ENCODE measurements at regions not wholly inside any gene's neighbourhood (a gene's known extent, or its start where the extent isn't known, plus 50 kb on each side); places are given as distances from the start of the nearest gene placed in this dataset.

GRCh38 chr5:126069329-126069728, 353.9 kb upstream of the GRAMD2B start:
- Mint-ChIP-seq H3K27ac (no peak overlapping the region), H3K4me1 (no peaks in the 10 kb centered on the region), H3K36me3 (no peaks in the 10 kb centered on the region), H3K4me3 (no peak overlapping the region), H3K27me3 (no peaks in the 10 kb centered on the region), H3K9me3 (peaks cover 12 to 24% (median 14%) of the 10 kb centered on the region in 3 donors)
- Histone ChIP-seq H3K4me1 (ENCODE audit: control insufficient read depth in 1 of 2, extremely low read depth in 1 of 2, insufficient read depth in 2 of 2, low read length in 2 of 2) (no peaks in the 10 kb centered on the region), H3K27me3 (replicated peaks in 1 of 2; ENCODE audit: control insufficient read depth in 2 of 2, extremely low read depth in 1 of 2, insufficient read depth in 2 of 2, low read length in 1 of 2) (no peaks in the 10 kb centered on the region), H3K9me3 (no peaks in the 10 kb centered on the region), H3K27ac (ENCODE audit: low read length) (no peak overlapping the region), H3K36me3 (ENCODE audit: control insufficient read depth in 2 of 2, extremely low read depth in 1 of 2, insufficient read depth in 1 of 2, low read length in 1 of 2) (no peaks in the 10 kb centered on the region), H3K4me3 (ENCODE audit: control insufficient read depth in 1 of 2, extremely low read depth in 1 of 2, low read length in 1 of 2) (no peak overlapping the region)
- no CpG with 5 or more reads among the region's 3 CpGs for WGBS (ENCODE audit: insufficient coverage)
- ATAC-seq (replicated peaks in 1 of 4): no peak
- CTCF ChIA-PET: no interaction called here
- DNase-seq: no peak
- POLR2A ChIA-PET: no interaction called here

- no peak overlapping the region for H3K27ac ChIP-seq (ENCODE audit: low read length)
- peaks cover 12 to 24% (median 14%) of the 10 kb centered on the region in 3 donors for H3K9me3 Mint-ChIP-seq
- DNase-seq: no peak
- H3K9me3 ChIP-seq: no peaks in the 10 kb centered on the region
- no peak overlapping the region for H3K27ac Mint-ChIP-seq
- H3K4me3 Mint-ChIP-seq: no peak overlapping the region
- H3K27me3 Mint-ChIP-seq: no peaks in the 10 kb centered on the region
- H3K4me3 ChIP-seq (ENCODE audit: control insufficient read depth in 1 of 2, extremely low read depth in 1 of 2, low read length in 1 of 2): no peak overlapping the region
- POLR2A ChIA-PET: interaction anchor here in 1 of 2 donors (0.7 kb wide), 2 partner anchors 996 to 1229 kb away, joined by 4 read pairs; no protein-coding TSS in a partner anchor
- H3K27me3 ChIP-seq (replicated peaks in 1 of 2; ENCODE audit: control insufficient read depth in 2 of 2, extremely low read depth in 1 of 2, insufficient read depth in 2 of 2, low read length in 1 of 2): no peaks in the 10 kb centered on the region
- H3K36me3 ChIP-seq (ENCODE audit: control insufficient read depth in 2 of 2, extremely low read depth in 1 of 2, insufficient read depth in 1 of 2, low read length in 1 of 2): no peaks in the 10 kb centered on the region
- H3K4me1 ChIP-seq (ENCODE audit: control insufficient read depth in 1 of 2, extremely low read depth in 1 of 2, insufficient read depth in 2 of 2, low read length in 2 of 2): no peaks in the 10 kb centered on the region
- no peaks in the 10 kb centered on the region for H3K4me1 Mint-ChIP-seq
- no peak for ATAC-seq (replicated peaks in 1 of 4)
- CTCF ChIA-PET: no interaction called here
- no peaks in the 10 kb centered on the region for H3K36me3 Mint-ChIP-seq
- WGBS (ENCODE audit: insufficient coverage): no CpG with 5 or more reads among the region's 2 CpGs
Measured at GRCh38 chr5:126070481-126070880, 352.7 kb upstream of the GRAMD2B start.

DNA sequence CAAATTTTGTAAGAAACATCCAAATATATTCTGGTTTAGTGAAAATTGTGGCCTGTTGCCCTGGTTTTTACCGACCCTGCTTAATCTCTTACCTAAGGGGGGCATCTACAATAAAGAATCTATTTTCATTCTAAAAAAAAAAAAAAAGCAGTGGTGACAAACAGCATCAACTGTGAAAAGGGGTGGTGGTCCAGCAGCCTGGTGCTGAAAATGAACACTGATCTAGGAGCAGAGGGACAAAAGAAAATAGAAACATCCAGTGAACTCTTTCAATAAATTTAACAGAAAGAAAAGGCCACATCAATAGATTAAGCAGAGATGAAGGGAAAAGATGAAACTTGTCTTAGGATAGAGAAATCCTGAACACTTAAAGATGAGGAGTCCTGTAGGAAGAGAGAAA, 348.7 kb upstream of the GRAMD2B start:
- H3K27ac Mint-ChIP-seq: no peak overlapping the region
- no peaks in the 10 kb centered on the region for H3K9me3 ChIP-seq
- no peaks in the 10 kb centered on the region for H3K27me3 ChIP-seq (replicated peaks in 1 of 2; ENCODE audit: control insufficient read depth in 2 of 2, extremely low read depth in 1 of 2, insufficient read depth in 2 of 2, low read length in 1 of 2)
- no peaks in the 10 kb centered on the region for H3K4me1 Mint-ChIP-seq
- H3K27ac ChIP-seq (ENCODE audit: low read length): no peak overlapping the region
- ChIA-PET CTCF (no interaction called here), POLR2A (no interaction called here)
- H3K9me3 Mint-ChIP-seq: peaks cover 6 to 28% (median 8%) of the 10 kb centered on the region in 3 donors
- H3K4me1 ChIP-seq (ENCODE audit: control insufficient read depth in 1 of 2, extremely low read depth in 1 of 2, insufficient read depth in 2 of 2, low read length in 2 of 2): no peaks in the 10 kb centered on the region
- ATAC-seq (replicated peaks in 1 of 4): no peak
- no peaks in the 10 kb centered on the region for H3K36me3 ChIP-seq (ENCODE audit: control insufficient read depth in 2 of 2, extremely low read depth in 1 of 2, insufficient read depth in 1 of 2, low read length in 1 of 2)
- H3K27me3 Mint-ChIP-seq: no peaks in the 10 kb centered on the region
- H3K4me3 ChIP-seq (ENCODE audit: control insufficient read depth in 1 of 2, extremely low read depth in 1 of 2, low read length in 1 of 2): no peak overlapping the region
- no CpG with 5 or more reads among the region's 1 CpG for WGBS (ENCODE audit: insufficient coverage)
- no peaks in the 10 kb centered on the region for H3K36me3 Mint-ChIP-seq
- no peak overlapping the region for H3K4me3 Mint-ChIP-seq
- DNase-seq: no peak

DNA sequence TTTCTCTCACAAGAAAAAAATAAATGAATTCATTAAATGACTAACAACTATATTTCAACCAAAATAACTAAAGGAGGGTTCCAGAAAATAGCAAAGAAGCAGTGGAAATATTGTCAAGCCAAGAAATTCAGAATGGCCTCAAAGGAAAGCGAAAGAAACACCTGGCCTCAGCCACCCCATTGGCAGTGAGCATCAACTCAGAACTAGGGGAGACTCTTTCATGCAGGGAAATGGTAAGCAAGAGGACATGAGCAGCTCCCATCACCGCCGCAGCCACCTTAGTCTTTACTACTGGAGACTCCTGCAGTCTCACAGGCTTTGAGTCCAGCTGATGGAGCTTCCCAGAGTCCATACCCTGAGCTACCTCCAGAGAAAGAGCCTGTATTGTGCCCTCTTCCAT, 343.9 kb upstream of the GRAMD2B start:
- Histone ChIP-seq H3K27me3 (replicated peaks in 1 of 2; ENCODE audit: control insufficient read depth in 2 of 2, extremely low read depth in 1 of 2, insufficient read depth in 2 of 2, low read length in 1 of 2) (no peaks in the 10 kb centered on the region), H3K27ac (ENCODE audit: low read length) (no peak overlapping the region), H3K36me3 (ENCODE audit: control insufficient read depth in 2 of 2, extremely low read depth in 1 of 2, insufficient read depth in 1 of 2, low read length in 1 of 2) (no peaks in the 10 kb centered on the region), H3K9me3 (no peaks in the 10 kb centered on the region), H3K4me3 (ENCODE audit: control insufficient read depth in 1 of 2, extremely low read depth in 1 of 2, low read length in 1 of 2) (no peak overlapping the region), H3K4me1 (ENCODE audit: control insufficient read depth in 1 of 2, extremely low read depth in 1 of 2, insufficient read depth in 2 of 2, low read length in 2 of 2) (no peaks in the 10 kb centered on the region)
- H3K4me1 Mint-ChIP-seq: no peaks in the 10 kb centered on the region
- ChIA-PET POLR2A (no interaction called here), CTCF (interaction anchor here in 1 of 2 donors (0.5 kb wide), 1 partner anchor 14 kb away, joined by 3 read pairs; no protein-coding TSS in a partner anchor)
- H3K36me3 Mint-ChIP-seq: no peaks in the 10 kb centered on the region
- DNase-seq (no peak), ATAC-seq (replicated peaks in 1 of 4) (no peak)
- no peaks in the 10 kb centered on the region for H3K27me3 Mint-ChIP-seq
- no peak overlapping the region for H3K27ac Mint-ChIP-seq
- WGBS (ENCODE audit: insufficient coverage): 20% methylated on average over 3 of the region's 3 CpGs
- peaks cover 6 to 33% (median 21%) of the 10 kb centered on the region in 3 donors for H3K9me3 Mint-ChIP-seq
- no peak overlapping the region for H3K4me3 Mint-ChIP-seq

DNA sequence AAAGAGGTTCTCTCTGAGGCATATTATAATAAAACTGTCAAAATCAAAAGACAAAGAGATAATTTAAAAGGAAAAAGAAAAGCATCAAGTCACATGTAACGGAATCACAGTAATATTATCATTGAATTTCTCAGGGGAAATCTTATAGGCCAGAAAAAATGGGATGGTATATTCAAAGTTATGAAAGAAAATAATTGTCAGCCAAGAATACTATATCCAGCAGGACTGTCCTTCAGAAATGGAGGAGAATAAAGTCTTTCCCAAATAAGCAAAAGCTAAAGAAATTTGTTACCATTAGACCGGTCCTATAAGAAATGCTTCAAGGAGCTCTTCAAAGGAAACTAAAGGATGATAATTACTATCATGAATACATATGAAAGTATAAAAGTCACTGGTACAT, 342.0 kb upstream of the GRAMD2B start:
- Mint-ChIP-seq H3K36me3 (no peaks in the 10 kb centered on the region), H3K4me1 (no peaks in the 10 kb centered on the region), H3K9me3 (peaks cover 10 to 45% (median 32%) of the 10 kb centered on the region in 3 donors), H3K27me3 (no peaks in the 10 kb centered on the region), H3K27ac (no peak overlapping the region), H3K4me3 (no peak overlapping the region)
- Histone ChIP-seq H3K27me3 (replicated peaks in 1 of 2; ENCODE audit: control insufficient read depth in 2 of 2, extremely low read depth in 1 of 2, insufficient read depth in 2 of 2, low read length in 1 of 2) (no peaks in the 10 kb centered on the region), H3K9me3 (no peaks in the 10 kb centered on the region), H3K4me3 (ENCODE audit: control insufficient read depth in 1 of 2, extremely low read depth in 1 of 2, low read length in 1 of 2) (no peak overlapping the region), H3K36me3 (ENCODE audit: control insufficient read depth in 2 of 2, extremely low read depth in 1 of 2, insufficient read depth in 1 of 2, low read length in 1 of 2) (no peaks in the 10 kb centered on the region), H3K27ac (ENCODE audit: low read length) (no peak overlapping the region), H3K4me1 (ENCODE audit: control insufficient read depth in 1 of 2, extremely low read depth in 1 of 2, insufficient read depth in 2 of 2, low read length in 2 of 2) (no peaks in the 10 kb centered on the region)
- DNase-seq (no peak), ATAC-seq (replicated peaks in 1 of 4) (no peak)
- ChIA-PET POLR2A (no interaction called here), CTCF (no interaction called here)
- WGBS (ENCODE audit: insufficient coverage): no CpG with 5 or more reads among the region's 2 CpGs

DNA sequence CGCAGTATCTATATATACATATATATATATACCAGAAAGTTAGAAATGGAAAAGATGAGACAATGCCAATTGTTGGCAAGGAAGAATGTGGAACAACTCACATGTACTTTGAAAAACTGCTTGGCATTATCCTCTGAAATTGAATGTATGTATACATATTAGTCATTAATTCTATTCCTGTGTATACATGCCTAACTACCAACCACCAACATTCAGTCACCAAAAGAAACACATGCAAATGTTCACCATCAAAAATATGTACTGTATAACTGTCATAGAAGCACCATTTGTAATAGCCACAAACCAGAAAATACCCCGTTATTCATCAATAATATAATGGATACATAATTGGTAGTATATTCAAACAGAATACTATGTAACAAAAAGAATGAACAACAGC, 330.2 kb upstream of the GRAMD2B start:
- H3K27me3 Mint-ChIP-seq: no peaks in the 10 kb centered on the region
- H3K4me3 Mint-ChIP-seq: no peak overlapping the region
- CTCF ChIA-PET: interaction anchor here in 1 of 2 donors (0.6 kb wide), 1 partner anchor 13 kb away, joined by 3 read pairs; no protein-coding TSS in a partner anchor

GRCh38 chr5:126093718-126094117, 329.5 kb upstream of the GRAMD2B start:
- no peaks in the 10 kb centered on the region for H3K27me3 ChIP-seq (replicated peaks in 1 of 2; ENCODE audit: control insufficient read depth in 2 of 2, extremely low read depth in 1 of 2, insufficient read depth in 2 of 2, low read length in 1 of 2)
- no peaks in the 10 kb centered on the region for H3K4me1 ChIP-seq (ENCODE audit: control insufficient read depth in 1 of 2, extremely low read depth in 1 of 2, insufficient read depth in 2 of 2, low read length in 2 of 2)
- no peak overlapping the region for H3K27ac ChIP-seq (ENCODE audit: low read length)
- ATAC-seq (replicated peaks in 1 of 4) (no peak), DNase-seq (no peak)
- no peak overlapping the region for H3K27ac Mint-ChIP-seq
- POLR2A ChIA-PET: no interaction called here
- H3K4me3 ChIP-seq (ENCODE audit: control insufficient read depth in 1 of 2, extremely low read depth in 1 of 2, low read length in 1 of 2): no peak overlapping the region
- WGBS (ENCODE audit: insufficient coverage): no CpG with 5 or more reads among the region's 5 CpGs
- no peaks in the 10 kb centered on the region for H3K36me3 ChIP-seq (ENCODE audit: control insufficient read depth in 2 of 2, extremely low read depth in 1 of 2, insufficient read depth in 1 of 2, low read length in 1 of 2)
- H3K4me3 Mint-ChIP-seq: no peak overlapping the region
- H3K9me3 Mint-ChIP-seq: peaks cover 10 to 26% (median 14%) of the 10 kb centered on the region in 3 donors
- no peaks in the 10 kb centered on the region for H3K36me3 Mint-ChIP-seq
- H3K4me1 Mint-ChIP-seq: no peaks in the 10 kb centered on the region
- H3K9me3 ChIP-seq: no peaks in the 10 kb centered on the region
- H3K27me3 Mint-ChIP-seq: no peaks in the 10 kb centered on the region
- CTCF ChIA-PET: interaction anchor here in 1 of 2 donors (0.6 kb wide), 1 partner anchor 14 kb away, joined by 3 read pairs; no protein-coding TSS in a partner anchor

More for the DNA sequence above, 330.2 kb upstream of the GRAMD2B start:
- Histone ChIP-seq H3K27ac (ENCODE audit: low read length) (no peak overlapping the region), H3K36me3 (ENCODE audit: control insufficient read depth in 2 of 2, extremely low read depth in 1 of 2, insufficient read depth in 1 of 2, low read length in 1 of 2) (no peaks in the 10 kb centered on the region), H3K27me3 (replicated peaks in 1 of 2; ENCODE audit: control insufficient read depth in 2 of 2, extremely low read depth in 1 of 2, insufficient read depth in 2 of 2, low read length in 1 of 2) (no peaks in the 10 kb centered on the region), H3K9me3 (no peaks in the 10 kb centered on the region), H3K4me1 (ENCODE audit: control insufficient read depth in 1 of 2, extremely low read depth in 1 of 2, insufficient read depth in 2 of 2, low read length in 2 of 2) (no peaks in the 10 kb centered on the region), H3K4me3 (ENCODE audit: control insufficient read depth in 1 of 2, extremely low read depth in 1 of 2, low read length in 1 of 2) (no peak overlapping the region)
- H3K4me1 Mint-ChIP-seq: no peaks in the 10 kb centered on the region
- no CpG with 5 or more reads among the region's 2 CpGs for WGBS (ENCODE audit: insufficient coverage)
- ATAC-seq (replicated peaks in 1 of 4) (no peak), DNase-seq (no peak)
- POLR2A ChIA-PET: no interaction called here
- H3K36me3 Mint-ChIP-seq: no peaks in the 10 kb centered on the region
- peaks cover 12 to 28% (median 18%) of the 10 kb centered on the region in 3 donors for H3K9me3 Mint-ChIP-seq
- no peak overlapping the region for H3K27ac Mint-ChIP-seq

Data from T-cell (primary cell).